EL (cell line): ENCODE measurements at regions not wholly inside any gene's neighbourhood (a gene's known extent, or its start where the extent isn't known, plus 50 kb on each side); places are given as distances from the start of the nearest gene placed in this dataset.

ENCODE experiments used
- DNase-seq: peaks from one replicate; pipeline ENCODE4 v3.0.0-alpha.2; 2016

DNA sequence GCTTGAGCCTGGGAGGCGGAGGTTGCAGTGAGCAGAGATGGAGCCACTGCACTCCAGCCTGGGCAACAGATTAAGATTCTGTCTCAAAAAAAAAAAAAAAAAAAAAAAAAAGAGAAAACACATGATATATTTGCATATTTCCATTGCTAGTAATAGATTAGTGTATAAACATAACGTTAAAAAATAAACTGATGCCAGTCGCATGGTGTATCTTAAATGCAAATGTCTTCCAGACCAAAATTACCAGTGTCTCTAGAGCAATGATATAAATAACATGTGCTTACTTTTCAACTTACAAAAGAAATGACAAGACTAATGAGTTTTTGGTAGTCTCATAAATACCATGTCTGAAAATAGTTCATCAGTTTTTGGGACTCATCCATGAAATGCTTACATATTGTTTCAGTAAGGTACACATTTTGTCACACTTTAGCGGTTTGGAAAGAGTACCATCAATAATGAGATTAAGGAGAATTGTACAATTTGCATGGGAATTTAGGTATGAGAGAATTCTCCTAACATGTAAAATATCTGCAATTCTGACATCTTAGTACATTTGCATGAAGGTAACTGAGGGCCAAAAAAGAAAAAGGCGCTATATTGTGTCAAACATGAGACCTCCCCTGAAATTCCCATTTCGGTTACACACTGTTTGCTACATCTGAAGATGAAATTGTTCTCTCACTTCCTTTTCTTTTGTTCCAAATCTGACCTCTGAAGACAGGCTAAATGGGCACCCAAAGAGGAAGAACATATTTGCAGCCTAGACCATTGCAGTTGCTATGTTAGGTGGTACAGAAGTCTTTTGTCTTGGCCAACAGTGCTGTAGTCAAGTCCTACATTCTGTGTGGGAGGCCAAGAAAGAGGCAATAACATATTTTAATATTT lies 51.5 kb upstream of the PIP4K2A start:
- DNase-seq: no peak

GRCh38 chr10:22764639-22765038 lies 50.3 kb upstream of the PIP4K2A start:
- no peak for DNase-seq
